A549 (cell line): ENCODE measurements at regions not wholly inside any gene's neighbourhood (a gene's known extent, or its start where the extent isn't known, plus 50 kb on each side); places are given as distances from the start of the nearest gene placed in this dataset.
"Not testable (repeated sequence)": the region's sequence is repeated elsewhere in the genome, so short reads cannot be mapped to it uniquely, and the experiment has no call there.

Source experiments
- ATAC-seq, 2 experiments: fragments of 200-7000 bp in 1 of 2; fragments of >200 bp in 1 of 2; cut with Nextera tagmentation in 1 of 2; cut with Tn5 transposase in 1 of 2; 3 replicates each; pipeline versions ENCODE4 v1.8.0 to v1.9.1; 2018 to 2020; ENCODE audit warnings: mild to moderate bottlenecking in 1 of 2, moderate library complexity in 1 of 2
- CTCF ChIA-PET: fragments of 300-600 bp; sonication (Branson Sonifier 250); formaldehyde crosslinking; extraction: SDS; loops from one replicate; lab custom pipeline; 2021; ENCODE audit warnings: antibody characterized with exemption, inconsistent platforms; lab: Yijun Ruan, JAX
- POLR2A ChIA-PET: fragments of 350-600 bp; formaldehyde crosslinking; extraction: SDS; loops from one replicate; lab custom pipeline; 2021; ENCODE audit warnings: antibody characterized with exemption, inconsistent platforms; lab: Yijun Ruan, JAX
- DNase-seq, 2 experiments: peaks; one replicate each; pipeline versions ENCODE4 v3.0.0 to v3.0.0-alpha.2; 2011 to 2016; ENCODE audit warnings: low read depth in 1 of 2, low spot score in 1 of 2
- FAIRE-seq: peaks from 2 replicates; lab custom pipeline; 2011; peaks lifted over from hg19 to GRCh38; lab: Jason Lieb, UNC
- H3K27ac ChIP-seq, 2 experiments: fragments of >200 bp; sonication (Bioruptor Twin); formaldehyde crosslinking; 3 replicates each; pipeline ENCODE4 v1.5.1; 2016 to 2017
- H3K4me1 ChIP-seq: fragments of >200 bp; sonication (Bioruptor Twin); formaldehyde crosslinking; 3 replicates; pipeline ENCODE4 v1.6.1; 2016
- H3K4me2 ChIP-seq: fragments of >200 bp; sonication (Bioruptor Twin); formaldehyde crosslinking; 3 replicates; pipeline ENCODE4 v1.6.1; 2016
- H3K4me3 ChIP-seq: fragments of >200 bp; sonication (Bioruptor Twin); formaldehyde crosslinking; 3 replicates; pipeline ENCODE4 v1.5.1; 2016
- H3K9me3 ChIP-seq: fragments of >200 bp; sonication (Bioruptor Twin); formaldehyde crosslinking; 3 replicates; pipeline ENCODE4 v1.6.1; 2016
- EP300 ChIP-seq, 2 experiments: fragments of >200 bp; sonication (Bioruptor Twin); formaldehyde crosslinking; IDR thresholded peaks; 2 replicates in 1 of 2; 3 replicates in 1 of 2; pipeline ENCODE4 v1.6.1; 2016 to 2017
- KDM1A ChIP-seq: fragments of 200-600 bp; sonication (generic); IDR thresholded peaks from 2 replicates; pipeline ENCODE4 v1.6.1; 2016; ENCODE audit warnings: low read depth, mild to moderate bottlenecking
- TP53 ChIP-seq: fragments of 250-450 bp; sonication (Bioruptor Pico); IDR thresholded peaks from 2 replicates; pipeline ENCODE4 v1.5.0; 2021; ENCODE audit warnings: mild to moderate bottlenecking, moderate library complexity
- WGBS: methylation state at CpG from one replicate; pipeline ENCODE4 v1.1.6; 2017; ENCODE audit errors: missing lambda C conversion rate; 5-methylcytosine and 5-hydroxymethylcytosine counted together
- small RNA-seq, 6 experiments: library from RNA; depleted of rRNA; stranded (forward); fragments of <200 nt; gene quantifications; one replicate each; pipeline ENCODE3, GENCODE V24; 2012

GRCh38 chr6:58332108-58332507 is 1014.7 kb downstream of the PRIM2 start:
- ATAC-seq, POLR2A ChIA-PET, H3K4me2 ChIP-seq, H3K4me3 ChIP-seq, H3K9me3 ChIP-seq, CTCF ChIA-PET, FAIRE-seq, H3K4me1 ChIP-seq, H3K27ac ChIP-seq, DNase-seq: not testable (repeated sequence)

- WGBS, result 13% methylated on average over 3 of the region's 5 CpGs
- H3K9me3 ChIP-seq, H3K4me3 ChIP-seq, FAIRE-seq, H3K27ac ChIP-seq, DNase-seq, H3K4me1 ChIP-seq, CTCF ChIA-PET, POLR2A ChIA-PET, H3K4me2 ChIP-seq, ATAC-seq: not testable (repeated sequence)
Measured at GRCh38 chr6:58342287-58342686, 1024.9 kb downstream of the PRIM2 start.

DNA sequence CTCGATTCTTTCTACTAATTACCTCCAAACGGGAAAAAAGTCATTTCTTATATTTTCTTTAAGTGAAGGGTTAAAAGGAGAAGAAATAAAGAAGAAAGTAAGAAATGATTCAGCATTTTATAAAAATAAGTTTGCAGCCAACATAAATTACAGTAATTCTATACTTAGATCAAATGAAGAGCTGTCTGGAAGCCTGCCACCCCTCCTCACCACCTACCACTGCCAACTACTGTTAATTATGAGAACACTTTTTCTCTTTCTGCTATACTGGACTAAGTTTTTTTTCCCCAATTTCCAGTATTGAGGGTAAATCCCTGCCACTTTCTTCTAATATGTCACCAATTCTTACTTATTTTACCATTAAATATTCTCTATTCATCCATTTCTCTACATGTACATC is 1030.1 kb downstream of the PRIM2 start:
- H3K4me2 ChIP-seq, FAIRE-seq, H3K4me3 ChIP-seq, DNase-seq, H3K27ac ChIP-seq, CTCF ChIA-PET, POLR2A ChIA-PET, H3K4me1 ChIP-seq, ATAC-seq, H3K9me3 ChIP-seq: not testable (repeated sequence)
- WGBS, result 1% methylated on average over 2 of the region's 2 CpGs

DNA sequence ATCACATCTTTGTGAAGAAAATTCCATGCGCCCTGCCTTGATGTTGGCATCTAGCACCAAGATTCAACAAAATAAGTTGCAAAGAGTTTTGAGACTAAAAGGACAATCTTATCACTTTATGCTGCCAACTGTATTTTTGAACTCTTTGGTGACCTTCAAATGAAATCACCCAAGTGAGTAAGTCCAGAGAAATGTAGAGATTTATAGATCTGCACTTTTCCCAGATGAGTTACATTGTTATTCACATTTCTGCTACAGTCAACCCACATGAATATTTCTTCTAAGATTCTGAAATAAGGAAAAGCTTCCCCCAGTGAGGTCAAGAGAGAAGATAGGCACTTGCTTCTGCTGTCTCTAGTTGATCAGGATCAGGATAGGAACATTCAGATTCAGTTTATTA is 1034.2 kb downstream of the PRIM2 start:
- ATAC-seq, H3K4me1 ChIP-seq, H3K9me3 ChIP-seq, H3K4me3 ChIP-seq, H3K27ac ChIP-seq, CTCF ChIA-PET, H3K4me2 ChIP-seq, DNase-seq, POLR2A ChIA-PET: not testable (repeated sequence)
- FAIRE-seq, result peak; percentile 36
- WGBS, result 31% methylated on average over 1 of the region's 1 CpG

DNA sequence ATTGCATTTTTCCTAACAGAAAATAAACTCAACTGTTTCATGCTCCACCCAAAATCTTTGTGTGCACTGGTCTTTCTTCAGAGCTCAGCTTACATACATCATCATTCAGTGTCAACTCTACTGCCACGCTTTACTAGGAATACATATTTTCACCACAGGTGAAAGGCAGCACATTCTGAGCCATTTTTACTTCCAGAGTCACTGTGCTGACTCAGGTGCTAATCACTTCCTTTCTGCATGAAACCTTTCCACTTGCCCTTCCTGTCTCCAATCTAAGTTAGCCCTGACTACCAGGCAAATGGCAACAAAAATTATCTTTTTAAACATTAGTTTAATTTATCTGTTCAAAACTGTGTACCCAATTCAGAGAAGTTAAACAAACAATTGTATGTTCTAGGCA is 1041.0 kb downstream of the PRIM2 start:
- H3K27ac ChIP-seq, H3K4me3 ChIP-seq, POLR2A ChIA-PET, H3K9me3 ChIP-seq, CTCF ChIA-PET, H3K4me1 ChIP-seq, ATAC-seq, DNase-seq, FAIRE-seq, H3K4me2 ChIP-seq: not testable (repeated sequence)
- 0% methylated on average over 1 of the region's 1 CpG for WGBS

DNA sequence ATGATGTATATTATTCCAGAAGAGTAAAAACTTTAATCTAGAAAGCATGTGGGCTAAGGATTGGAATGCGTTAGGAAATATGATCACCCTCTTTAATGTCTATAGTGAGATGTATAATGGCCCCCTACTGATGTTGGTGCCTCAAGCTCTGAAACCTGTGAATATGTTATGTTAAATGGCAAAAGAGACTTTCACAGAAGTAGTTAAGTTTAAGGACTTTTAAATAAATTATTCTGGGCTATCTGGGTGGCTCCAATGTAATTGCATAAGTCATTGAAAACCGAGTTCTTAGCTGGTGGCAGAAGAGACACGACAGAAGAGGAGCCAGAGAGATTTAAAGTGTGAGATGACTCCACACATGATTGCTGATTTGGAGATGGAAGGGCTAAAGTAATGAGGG is 1048.4 kb downstream of the PRIM2 start:
- H3K4me3 ChIP-seq, DNase-seq, ATAC-seq, H3K27ac ChIP-seq, H3K9me3 ChIP-seq, CTCF ChIA-PET, H3K4me1 ChIP-seq, H3K4me2 ChIP-seq, POLR2A ChIA-PET, FAIRE-seq: not testable (repeated sequence)
- WGBS, result 2% methylated on average over 3 of the region's 3 CpGs

- 2% methylated on average over 2 of the region's 2 CpGs for WGBS
- POLR2A ChIA-PET, CTCF ChIA-PET, H3K4me3 ChIP-seq, H3K9me3 ChIP-seq, DNase-seq, H3K4me1 ChIP-seq, FAIRE-seq, H3K27ac ChIP-seq, ATAC-seq, H3K4me2 ChIP-seq: not testable (repeated sequence)
Measured at GRCh38 chr6:58406659-58407058, 1089.2 kb downstream of the PRIM2 start.

DNA sequence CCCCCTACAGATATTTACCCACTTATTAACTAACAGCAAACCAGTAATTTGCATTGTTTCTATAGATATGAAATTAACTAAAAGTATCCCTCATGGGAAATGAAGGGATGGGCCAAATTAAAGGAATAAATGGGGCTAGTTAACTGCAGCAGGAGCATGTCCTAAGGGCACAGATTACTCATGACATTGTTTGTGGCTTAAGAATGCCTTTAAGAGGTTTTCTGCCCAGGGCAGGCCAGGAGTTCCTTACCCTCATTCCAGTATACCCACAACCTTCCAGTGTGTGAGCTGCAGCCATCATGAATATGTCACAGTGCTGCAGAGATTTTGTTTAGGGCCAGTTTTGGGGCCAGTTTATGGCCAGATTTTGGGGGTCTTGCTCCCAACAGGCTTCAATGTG is 1101.9 kb downstream of the PRIM2 start:
- ChIA-PET CTCF (no interaction called here), POLR2A (no interaction called here)
- ATAC-seq, result no peak
- Histone ChIP-seq H3K4me3 (no peak overlapping the region), H3K4me1 (no peaks in the 10 kb centered on the region), H3K4me2 (no peak overlapping the region), H3K9me3 (no peaks in the 10 kb centered on the region), H3K27ac (no peak overlapping the region)
- DNase-seq, result no peak
- no peak for FAIRE-seq
- no peak for TF ChIP-seq EP300 (IDR thresholded peaks at IDR 0.05)
- no peak for TF ChIP-seq TP53
- no peak for TF ChIP-seq KDM1A

Small RNA genes in the stretch of these regions (small RNA-seq; reads per million reads assigned to genes)
- 0 reads per million in 6 experiments for gene AL603755.1
